GM18873 (cell line): ENCODE measurements at regions not wholly inside any gene's neighbourhood (a gene's known extent, or its start where the extent isn't known, plus 50 kb on each side); places are given as distances from the start of the nearest gene placed in this dataset.

Source experiments
- ATAC-seq: cut with Tn5 transposase; IDR thresholded peaks from one replicate; pipeline ENCODE4 v1.9.1; 2021; ENCODE audit warnings: mild to moderate bottlenecking, moderate library complexity, moderate number of reproducible peaks; ENCODE audit not compliant: unreplicated experiment, low FRiP score

- no peak for ATAC-seq
Measured at GRCh38 chr5:159735036-159735435, 181.2 kb upstream of the ADRA1B start.

- ATAC-seq = no peak
Measured at GRCh38 chr5:159735749-159736660, 180.3 kb upstream of the ADRA1B start.

GRCh38 chr5:159736844-159737243 is 179.4 kb upstream of the ADRA1B start:
- ATAC-seq = no peak

GRCh38 chr5:159737263-159737662 is 179.0 kb upstream of the ADRA1B start:
- ATAC-seq = no peak

- no peak for ATAC-seq
Measured at GRCh38 chr5:159741829-159742322, 174.4 kb upstream of the ADRA1B start.

- no peak for ATAC-seq
Measured at GRCh38 chr5:159743234-159743633, 173.0 kb upstream of the ADRA1B start.

GRCh38 chr5:159746707-159747106 is 169.6 kb upstream of the ADRA1B start:
- no peak for ATAC-seq

GRCh38 chr5:159749146-159749545 is 167.1 kb upstream of the ADRA1B start:
- ATAC-seq = no peak

- no peak for ATAC-seq
Measured at GRCh38 chr5:159750226-159750625, 166.1 kb upstream of the ADRA1B start.

GRCh38 chr5:159751459-159751858 is 164.8 kb upstream of the ADRA1B start:
- no peak for ATAC-seq

- ATAC-seq = no peak
Measured at GRCh38 chr5:159752622-159753275, 163.5 kb upstream of the ADRA1B start.

- ATAC-seq = no peak
Measured at GRCh38 chr5:159758189-159758588, 158.1 kb upstream of the ADRA1B start.

- ATAC-seq = no peak
Measured at GRCh38 chr5:159759791-159760290, 156.4 kb upstream of the ADRA1B start.

GRCh38 chr5:159762921-159763320 is 153.4 kb upstream of the ADRA1B start:
- ATAC-seq = no peak

- ATAC-seq = no peak
Measured at GRCh38 chr5:159763562-159763961, 152.7 kb upstream of the ADRA1B start.

- ATAC-seq = no peak
Measured at GRCh38 chr5:159764283-159765134, 151.8 kb upstream of the ADRA1B start.

GRCh38 chr5:159765135-159765433 is 151.2 kb upstream of the ADRA1B start:
- no peak for ATAC-seq

GRCh38 chr5:159765760-159766517 is 150.3 kb upstream of the ADRA1B start:
- ATAC-seq = no peak

- ATAC-seq = no peak
Measured at GRCh38 chr5:159768243-159768642, 148.0 kb upstream of the ADRA1B start.

GRCh38 chr5:159772698-159773061 is 143.6 kb upstream of the ADRA1B start:
- ATAC-seq = no peak
